Stimulated activated CD8-positive, alpha-beta memory T cell treated with anti-CD3 and anti-CD28 coated beads, Interleukin-4, amount 100 ng/mL, for 48 hours (primary cell): ENCODE measurements at regions not wholly inside any gene's neighbourhood (a gene's known extent, or its start where the extent isn't known, plus 50 kb on each side); places are given as distances from the start of the nearest gene placed in this dataset.
"Not testable (repeated sequence)": the region's sequence is repeated elsewhere in the genome, so short reads cannot be mapped to it uniquely, and the experiment has no call there.

ENCODE experiments used
- DNase-seq: peaks from one replicate; pipeline ENCODE4 v3.0.0-alpha.2; 2020

GRCh38 chr4:134567461-134567860, 365.9 kb upstream of the PABPC4L start:
- no peak for DNase-seq

- no peak for DNase-seq
Observed at GRCh38 chr4:134560728-134561127, 359.1 kb upstream of the PABPC4L start.

GRCh38 chr4:134552063-134552462, 350.5 kb upstream of the PABPC4L start:
- DNase-seq: no peak

GRCh38 chr4:134551348-134551747, 349.8 kb upstream of the PABPC4L start:
- DNase-seq: no peak

GRCh38 chr4:134548052-134548628, 346.6 kb upstream of the PABPC4L start:
- DNase-seq: no peak

- DNase-seq: no peak
Observed at GRCh38 chr4:134546279-134546678, 344.7 kb upstream of the PABPC4L start.

GRCh38 chr4:134544303-134544770, 342.7 kb upstream of the PABPC4L start:
- no peak for DNase-seq

- DNase-seq: no peak
Observed at GRCh38 chr4:134540588-134540987, 339.0 kb upstream of the PABPC4L start.

GRCh38 chr4:134539729-134540231, 338.2 kb upstream of the PABPC4L start:
- DNase-seq: no peak

GRCh38 chr4:134537701-134538100, 336.1 kb upstream of the PABPC4L start:
- no peak for DNase-seq

- DNase-seq: no peak
Observed at GRCh38 chr4:134533068-134533467, 331.5 kb upstream of the PABPC4L start.

- DNase-seq: no peak
Observed at GRCh38 chr4:134531013-134531412, 329.4 kb upstream of the PABPC4L start.

GRCh38 chr4:134529629-134530028, 328.0 kb upstream of the PABPC4L start:
- no peak for DNase-seq

GRCh38 chr4:134518574-134519217, 317.1 kb upstream of the PABPC4L start:
- DNase-seq: no peak

GRCh38 chr4:134510544-134510943, 309.0 kb upstream of the PABPC4L start:
- no peak for DNase-seq

GRCh38 chr4:134505511-134505910, 303.9 kb upstream of the PABPC4L start:
- no peak for DNase-seq

- no peak for DNase-seq
Observed at GRCh38 chr4:134501973-134502643, 300.5 kb upstream of the PABPC4L start.

- DNase-seq: not testable (repeated sequence)
Observed at GRCh38 chr4:134501488-134501887, 299.9 kb upstream of the PABPC4L start.

- DNase-seq: no peak
Observed at GRCh38 chr4:134499074-134499473, 297.5 kb upstream of the PABPC4L start.

GRCh38 chr4:134490863-134491262, 289.3 kb upstream of the PABPC4L start:
- no peak for DNase-seq

- DNase-seq: not testable (repeated sequence)
Observed at GRCh38 chr4:134483514-134483913, 281.9 kb upstream of the PABPC4L start.

- no peak for DNase-seq
Observed at GRCh38 chr4:134471569-134471968, 270.0 kb upstream of the PABPC4L start.

GRCh38 chr4:134470544-134470943, 269.0 kb upstream of the PABPC4L start:
- no peak for DNase-seq

- no peak for DNase-seq
Observed at GRCh38 chr4:134465417-134465816, 263.8 kb upstream of the PABPC4L start.
